Natural killer cell treated with Interleukin-12 subunit alpha and Interleukin-12 subunit beta and Interleukin-15 and Interleukin-18, amount 100 ng/mL, for 72 hours (primary cell): ENCODE measurements at regions not wholly inside any gene's neighbourhood (a gene's known extent, or its start where the extent isn't known, plus 50 kb on each side); places are given as distances from the start of the nearest gene placed in this dataset.

Source experiments
- ATAC-seq, 2 donors: fragments of 150-1000 bp; cut with Tn5 transposase in 1 of 2; sonication (Bioruptor Pico), chemical (Tn5 transposase) in 1 of 2; 2 replicates each; pipeline ENCODE4 v1.10.0; 2021
- DNase-seq: peaks from one replicate; pipeline ENCODE4 v3.0.0; 2022; ENCODE audit warnings: low spot score
- H3K27ac Mint-ChIP-seq, 2 donors: 1 replicate in 1 of 2; 2 replicates in 1 of 2; pipeline ENCODE4 v1.8.0; 2022; ENCODE audit warnings: mixed read lengths in 2 of 2, mild to moderate bottlenecking in 1 of 2, moderate library complexity in 1 of 2
- H3K27me3 Mint-ChIP-seq, 2 donors: 1 replicate in 1 of 2; 2 replicates in 1 of 2; pipeline ENCODE4 v1.8.0; 2022; ENCODE audit warnings: mixed read lengths in 2 of 2
- H3K36me3 Mint-ChIP-seq: one replicate; pipeline ENCODE4 v1.8.0; 2022; ENCODE audit warnings: mixed read lengths
- H3K4me1 Mint-ChIP-seq, 2 donors: 1 replicate in 1 of 2; 2 replicates in 1 of 2; pipeline ENCODE4 v1.8.0; 2022; ENCODE audit warnings: low read depth in 2 of 2, mixed read lengths in 2 of 2, mild to moderate bottlenecking in 1 of 2
- H3K4me3 Mint-ChIP-seq: one replicate; pipeline ENCODE4 v1.8.0; 2022; ENCODE audit warnings: mixed read lengths
- H3K9me3 Mint-ChIP-seq: 2 replicates; pipeline ENCODE4 v1.8.0; 2022; ENCODE audit warnings: mixed read lengths

GRCh38 chr3:144273601-144274000, 302.0 kb downstream of the DIPK2A start:
- Mint-ChIP-seq H3K4me3 (no peak overlapping the region), H3K27me3 (no peaks in the 10 kb centered on the region), H3K9me3 (no peaks in the 10 kb centered on the region), H3K36me3 (no peaks in the 10 kb centered on the region), H3K4me1 (peaks cover 0 to 4% of the 10 kb centered on the region in 2 donors), H3K27ac (no peak overlapping the region)
- ATAC-seq (no peak), DNase-seq (no peak)

- no peak overlapping the region for H3K4me3 Mint-ChIP-seq
- no peak for DNase-seq
- ATAC-seq = no peak
- no peaks in the 10 kb centered on the region for H3K9me3 Mint-ChIP-seq
- H3K27me3 Mint-ChIP-seq = no peaks in the 10 kb centered on the region
- no peak overlapping the region for H3K27ac Mint-ChIP-seq
- H3K36me3 Mint-ChIP-seq = no peaks in the 10 kb centered on the region
- H3K4me1 Mint-ChIP-seq = peaks cover 0 to 4% of the 10 kb centered on the region in 2 donors
Measured at GRCh38 chr3:144275005-144275404, 303.4 kb downstream of the DIPK2A start.

GRCh38 chr3:144282313-144282712, 310.7 kb downstream of the DIPK2A start:
- no peak overlapping the region for H3K4me3 Mint-ChIP-seq
- H3K4me1 Mint-ChIP-seq = no peaks in the 10 kb centered on the region
- H3K36me3 Mint-ChIP-seq = no peaks in the 10 kb centered on the region
- no peak overlapping the region for H3K27ac Mint-ChIP-seq
- H3K27me3 Mint-ChIP-seq = no peaks in the 10 kb centered on the region
- DNase-seq (no peak), ATAC-seq (no peak)
- H3K9me3 Mint-ChIP-seq = no peaks in the 10 kb centered on the region

- Mint-ChIP-seq H3K27me3 (no peaks in the 10 kb centered on the region), H3K27ac (no peak overlapping the region), H3K4me3 (no peak overlapping the region), H3K9me3 (peaks cover 6% of the 10 kb centered on the region), H3K36me3 (no peaks in the 10 kb centered on the region), H3K4me1 (no peaks in the 10 kb centered on the region)
- no peak for DNase-seq
- no peak for ATAC-seq
Measured at GRCh38 chr3:144286235-144286910, 314.8 kb downstream of the DIPK2A start.

GRCh38 chr3:144287001-144287400, 315.4 kb downstream of the DIPK2A start:
- Mint-ChIP-seq H3K36me3 (no peaks in the 10 kb centered on the region), H3K4me1 (no peaks in the 10 kb centered on the region), H3K9me3 (peaks cover 6% of the 10 kb centered on the region), H3K4me3 (no peak overlapping the region), H3K27me3 (no peaks in the 10 kb centered on the region), H3K27ac (no peak overlapping the region)
- DNase-seq (no peak), ATAC-seq (no peak)

GRCh38 chr3:144289057-144289456, 317.4 kb downstream of the DIPK2A start:
- Mint-ChIP-seq H3K36me3 (no peaks in the 10 kb centered on the region), H3K4me3 (no peak overlapping the region), H3K4me1 (no peaks in the 10 kb centered on the region), H3K27me3 (no peaks in the 10 kb centered on the region), H3K9me3 (peaks cover 6% of the 10 kb centered on the region), H3K27ac (no peak overlapping the region)
- DNase-seq (no peak), ATAC-seq (peak in 1 of 2 donors; percentile 58)

- Mint-ChIP-seq H3K9me3 (peaks cover 2% of the 10 kb centered on the region), H3K27me3 (no peaks in the 10 kb centered on the region), H3K27ac (peak overlapping the region; percentile 57 to 60), H3K4me1 (peaks cover 13 to 23% of the 10 kb centered on the region in 2 donors), H3K4me3 (peak overlapping the region; percentile 71), H3K36me3 (peaks cover under 1% of the 10 kb centered on the region)
- peak; percentile 79 to 93 for ATAC-seq
- DNase-seq = no peak
Measured at GRCh38 chr3:144294659-144295538, 323.3 kb downstream of the DIPK2A start.

- Mint-ChIP-seq H3K4me1 (peaks cover 13 to 23% of the 10 kb centered on the region in 2 donors), H3K27ac (peak overlapping the region; percentile 57 to 60), H3K27me3 (peaks cover 0 to 5% of the 10 kb centered on the region in 2 donors), H3K4me3 (peak overlapping the region; percentile 71), H3K36me3 (peaks cover 5% of the 10 kb centered on the region), H3K9me3 (peaks cover 2% of the 10 kb centered on the region)
- no peak for DNase-seq
- ATAC-seq = no peak
Measured at GRCh38 chr3:144295613-144296012, 324.0 kb downstream of the DIPK2A start.

GRCh38 chr3:144296808-144297207, 325.2 kb downstream of the DIPK2A start:
- H3K4me1 Mint-ChIP-seq = peaks cover 13 to 23% of the 10 kb centered on the region in 2 donors
- peak in 1 of 2 donors; percentile 63 for ATAC-seq
- no peak for DNase-seq
- H3K4me3 Mint-ChIP-seq = peak overlapping the region; percentile 41
- H3K9me3 Mint-ChIP-seq = no peaks in the 10 kb centered on the region
- H3K27me3 Mint-ChIP-seq = peaks cover 0 to 15% of the 10 kb centered on the region in 2 donors
- H3K36me3 Mint-ChIP-seq = peaks cover 5% of the 10 kb centered on the region
- peak overlapping the region; percentile 39 to 60 for H3K27ac Mint-ChIP-seq

- DNase-seq (no peak), ATAC-seq (no peak)
- Mint-ChIP-seq H3K4me1 (peaks cover 5 to 6% of the 10 kb centered on the region in 2 donors), H3K36me3 (peaks cover 5% of the 10 kb centered on the region), H3K4me3 (no peak overlapping the region), H3K27me3 (peaks cover 0 to 15% of the 10 kb centered on the region in 2 donors), H3K27ac (no peak overlapping the region), H3K9me3 (peaks cover 3% of the 10 kb centered on the region)
Measured at GRCh38 chr3:144301863-144302262, 330.2 kb downstream of the DIPK2A start.

GRCh38 chr3:144307951-144308350, 336.3 kb downstream of the DIPK2A start:
- Mint-ChIP-seq H3K27ac (no peak overlapping the region), H3K4me1 (peaks cover 0 to 10% of the 10 kb centered on the region in 2 donors), H3K4me3 (no peak overlapping the region), H3K36me3 (no peaks in the 10 kb centered on the region), H3K27me3 (peaks cover 4 to 11% of the 10 kb centered on the region in 2 donors), H3K9me3 (no peaks in the 10 kb centered on the region)
- ATAC-seq = no peak
- no peak for DNase-seq

GRCh38 chr3:144308396-144308795, 336.8 kb downstream of the DIPK2A start:
- no peaks in the 10 kb centered on the region for H3K36me3 Mint-ChIP-seq
- H3K9me3 Mint-ChIP-seq = no peaks in the 10 kb centered on the region
- ATAC-seq (no peak), DNase-seq (no peak)
- H3K4me1 Mint-ChIP-seq = peaks cover 0 to 10% of the 10 kb centered on the region in 2 donors
- no peak overlapping the region for H3K4me3 Mint-ChIP-seq
- H3K27me3 Mint-ChIP-seq = peaks cover 4 to 11% of the 10 kb centered on the region in 2 donors
- H3K27ac Mint-ChIP-seq = no peak overlapping the region

- H3K9me3 Mint-ChIP-seq = no peaks in the 10 kb centered on the region
- H3K27ac Mint-ChIP-seq = no peak overlapping the region
- H3K27me3 Mint-ChIP-seq = peaks cover 4 to 11% of the 10 kb centered on the region in 2 donors
- H3K4me3 Mint-ChIP-seq = no peak overlapping the region
- DNase-seq (no peak), ATAC-seq (no peak)
- H3K36me3 Mint-ChIP-seq = no peaks in the 10 kb centered on the region
- H3K4me1 Mint-ChIP-seq = peaks cover 0 to 8% of the 10 kb centered on the region in 2 donors
Measured at GRCh38 chr3:144312702-144313101, 341.1 kb downstream of the DIPK2A start.

GRCh38 chr3:144314946-144315345, 343.3 kb downstream of the DIPK2A start:
- ATAC-seq = no peak
- Mint-ChIP-seq H3K27ac (no peak overlapping the region), H3K4me3 (no peak overlapping the region), H3K36me3 (no peaks in the 10 kb centered on the region), H3K27me3 (peaks cover 4 to 11% of the 10 kb centered on the region in 2 donors), H3K4me1 (no peaks in the 10 kb centered on the region), H3K9me3 (no peaks in the 10 kb centered on the region)
- DNase-seq = no peak
